ENCODE measurements at regions not wholly inside any gene's neighbourhood (a gene's known extent, or its start where the extent isn't known, plus 50 kb on each side); places are given as distances from the start of the nearest gene placed in this dataset.

DNA sequence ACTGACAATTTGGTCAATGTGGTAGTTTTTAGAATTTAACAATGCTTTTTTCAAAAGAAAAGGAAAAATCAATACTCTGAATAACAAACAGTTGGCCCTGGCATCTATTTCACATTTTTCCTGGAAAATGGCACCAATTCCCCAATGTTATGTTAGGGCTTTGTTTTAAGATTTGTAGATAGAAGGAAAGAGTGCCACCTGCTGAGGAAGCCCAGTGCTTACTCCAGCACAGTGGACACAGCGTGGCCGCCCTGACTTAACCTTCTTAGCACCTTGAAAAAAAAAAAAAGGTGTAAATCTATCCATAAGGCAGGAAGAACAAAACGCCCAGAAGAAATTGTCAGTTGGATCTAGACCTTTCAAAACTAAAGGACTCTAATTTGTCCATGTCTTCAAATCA, 110.7 kb upstream of the CNTN4 start:
- H3K4me3 ChIP-seq (ENCODE audit: low read length) = no peak overlapping the region
- TF ChIP-seq, protein P1, sequence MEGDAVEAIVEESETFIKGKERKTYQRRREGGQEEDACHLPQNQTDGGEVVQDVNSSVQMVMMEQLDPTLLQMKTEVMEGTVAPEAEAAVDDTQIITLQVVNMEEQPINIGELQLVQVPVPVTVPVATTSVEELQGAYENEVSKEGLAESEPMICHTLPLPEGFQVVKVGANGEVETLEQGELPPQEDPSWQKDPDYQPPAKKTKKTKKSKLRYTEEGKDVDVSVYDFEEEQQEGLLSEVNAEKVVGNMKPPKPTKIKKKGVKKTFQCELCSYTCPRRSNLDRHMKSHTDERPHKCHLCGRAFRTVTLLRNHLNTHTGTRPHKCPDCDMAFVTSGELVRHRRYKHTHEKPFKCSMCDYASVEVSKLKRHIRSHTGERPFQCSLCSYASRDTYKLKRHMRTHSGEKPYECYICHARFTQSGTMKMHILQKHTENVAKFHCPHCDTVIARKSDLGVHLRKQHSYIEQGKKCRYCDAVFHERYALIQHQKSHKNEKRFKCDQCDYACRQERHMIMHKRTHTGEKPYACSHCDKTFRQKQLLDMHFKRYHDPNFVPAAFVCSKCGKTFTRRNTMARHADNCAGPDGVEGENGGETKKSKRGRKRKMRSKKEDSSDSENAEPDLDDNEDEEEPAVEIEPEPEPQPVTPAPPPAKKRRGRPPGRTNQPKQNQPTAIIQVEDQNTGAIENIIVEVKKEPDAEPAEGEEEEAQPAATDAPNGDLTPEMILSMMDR (IDR thresholded peaks at IDR 0.05; ENCODE audit: insufficient read depth, low read depth, low read length, missing control alignments) = peak; percentile 10
- DNase-seq (ENCODE audit: low read depth) = no peak

DNA sequence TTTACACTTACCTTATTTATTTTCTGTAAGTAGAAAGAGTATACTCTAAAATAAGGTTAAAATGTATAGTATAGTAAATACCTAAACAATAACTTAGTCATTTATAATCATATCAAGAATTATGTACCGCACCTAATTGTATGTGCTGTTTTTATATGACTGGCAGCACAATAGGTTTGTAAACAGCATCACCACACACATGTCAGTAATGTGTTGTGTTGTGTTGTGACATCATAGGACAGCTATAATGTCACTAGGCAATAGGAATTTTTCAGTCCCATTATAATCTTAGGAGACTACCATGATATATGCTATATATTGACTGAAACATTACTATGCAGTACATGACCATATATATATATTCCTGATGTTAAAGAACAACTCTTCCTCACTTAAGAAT, 99.9 kb upstream of the CNTN4 start:
- TF ChIP-seq, protein P1 (IDR thresholded peaks at IDR 0.05; ENCODE audit: insufficient read depth, low read depth, low read length, missing control alignments) = no peak
- no peak overlapping the region for H3K4me3 ChIP-seq (ENCODE audit: low read length)
- DNase-seq (ENCODE audit: low read depth) = no peak

DNA sequence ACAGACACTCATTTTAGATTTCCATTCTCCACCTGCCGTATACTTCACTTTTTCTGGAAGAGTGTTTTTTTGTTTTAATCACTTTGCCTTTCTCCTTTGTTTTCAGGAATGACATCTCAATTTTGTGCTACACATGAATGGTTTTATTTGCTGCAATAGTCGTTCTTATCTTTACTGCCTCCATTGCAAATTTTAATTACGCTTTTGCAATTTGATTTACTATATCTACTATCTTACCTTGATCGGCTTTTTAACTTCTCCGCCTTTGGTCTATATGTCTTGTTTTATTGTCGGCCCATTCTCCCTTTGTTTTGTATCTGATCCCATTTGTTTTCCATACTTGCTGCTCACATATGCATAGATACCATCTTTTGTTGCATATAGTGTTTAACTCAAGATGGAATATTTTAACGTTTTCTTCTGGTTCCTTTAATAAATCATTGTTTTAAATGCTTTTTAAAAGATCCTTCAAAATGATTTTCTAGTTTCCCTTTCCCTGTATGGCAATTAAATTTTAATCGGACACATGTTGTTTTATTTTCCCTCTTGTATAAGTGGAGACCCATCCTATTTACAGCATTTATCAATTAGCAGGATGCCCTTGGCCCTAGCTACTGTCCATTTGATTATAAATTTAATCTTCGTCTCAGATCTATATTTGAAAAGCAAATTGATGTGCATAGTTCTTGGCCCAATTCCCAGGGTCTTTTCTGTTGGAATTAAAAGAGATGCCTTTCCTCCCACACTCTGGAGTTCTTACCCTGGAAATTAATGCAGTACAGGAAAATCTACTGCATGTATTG, 97.2 kb upstream of the CNTN4 start:
- TF ChIP-seq, protein P1 (IDR thresholded peaks at IDR 0.05; ENCODE audit: insufficient read depth, low read depth, low read length, missing control alignments) = no peak
- DNase-seq (ENCODE audit: low read depth) = no peak
- H3K4me3 ChIP-seq (ENCODE audit: low read length) = no peak overlapping the region

DNA sequence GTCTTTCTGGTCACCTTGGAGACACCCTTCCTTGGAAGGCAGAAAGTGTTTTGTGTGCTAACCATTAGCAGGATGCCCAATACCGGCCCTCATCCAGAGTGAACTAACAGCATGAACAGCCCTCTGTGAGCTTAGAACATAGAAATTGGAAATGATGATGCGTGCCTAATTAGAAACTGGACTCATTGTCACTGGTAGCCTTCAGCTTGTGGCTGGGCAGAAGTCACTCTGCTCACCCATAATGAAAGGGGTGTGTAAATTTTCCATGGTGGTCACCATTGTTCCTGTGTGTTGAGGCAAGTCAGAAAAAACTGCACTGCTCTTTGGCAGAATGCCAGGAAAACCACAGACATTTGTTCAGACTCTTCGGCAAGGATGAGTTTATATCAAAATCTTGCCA, 74.7 kb upstream of the CNTN4 start:
- DNase-seq (ENCODE audit: low read depth) = no peak

DNA sequence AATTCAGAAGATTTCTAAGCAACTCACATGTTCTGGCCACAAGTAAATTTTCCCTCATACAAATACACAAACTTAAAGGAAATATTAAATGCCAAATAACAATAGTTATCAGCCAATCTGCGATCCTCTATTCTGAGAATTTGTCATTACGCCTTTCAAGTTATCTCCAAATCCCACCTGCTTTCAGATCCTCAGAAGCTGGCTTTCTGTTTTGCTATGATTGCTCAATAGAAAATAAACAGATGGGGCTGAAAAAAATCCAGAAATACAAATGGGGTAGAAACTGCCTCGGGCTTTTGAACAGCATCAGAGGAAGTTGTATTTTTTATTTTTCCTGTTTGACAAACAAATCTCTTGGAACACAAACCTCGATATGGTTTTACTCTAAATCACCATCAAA, 74.0 kb upstream of the CNTN4 start:
- TF ChIP-seq, protein P1 (IDR thresholded peaks at IDR 0.05; ENCODE audit: insufficient read depth, low read depth, low read length, missing control alignments) = no peak
- no peak overlapping the region for H3K4me3 ChIP-seq (ENCODE audit: low read length)
- DNase-seq (ENCODE audit: low read depth) = no peak

More for the DNA sequence above, 74.7 kb upstream of the CNTN4 start:
- H3K4me3 ChIP-seq (ENCODE audit: low read length) = no peak overlapping the region
- TF ChIP-seq, protein P1 (IDR thresholded peaks at IDR 0.05; ENCODE audit: insufficient read depth, low read depth, low read length, missing control alignments) = no peak

DNA sequence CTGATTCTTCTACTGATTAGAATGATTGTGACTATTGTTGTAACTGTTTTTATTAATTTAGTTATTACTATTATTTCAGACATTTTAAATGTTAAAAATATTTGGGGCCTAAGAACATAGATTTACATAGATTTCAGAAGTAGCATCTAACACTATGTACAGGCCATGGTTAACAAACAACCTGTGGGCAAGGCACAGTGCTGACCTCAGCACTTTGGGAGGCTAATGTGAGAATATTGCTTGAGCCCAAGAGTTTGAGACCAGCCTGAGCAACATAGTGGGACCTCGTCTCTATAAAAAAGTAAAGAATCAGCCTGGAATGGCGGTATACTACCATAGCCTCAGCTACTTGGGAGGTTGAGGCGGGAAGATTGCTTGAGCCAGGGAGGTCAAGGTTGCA, 69.1 kb upstream of the CNTN4 start:
- H3K4me3 ChIP-seq (ENCODE audit: low read length) = no peak overlapping the region
- TF ChIP-seq, protein P1 (IDR thresholded peaks at IDR 0.05; ENCODE audit: insufficient read depth, low read depth, low read length, missing control alignments) = no peak

DNA sequence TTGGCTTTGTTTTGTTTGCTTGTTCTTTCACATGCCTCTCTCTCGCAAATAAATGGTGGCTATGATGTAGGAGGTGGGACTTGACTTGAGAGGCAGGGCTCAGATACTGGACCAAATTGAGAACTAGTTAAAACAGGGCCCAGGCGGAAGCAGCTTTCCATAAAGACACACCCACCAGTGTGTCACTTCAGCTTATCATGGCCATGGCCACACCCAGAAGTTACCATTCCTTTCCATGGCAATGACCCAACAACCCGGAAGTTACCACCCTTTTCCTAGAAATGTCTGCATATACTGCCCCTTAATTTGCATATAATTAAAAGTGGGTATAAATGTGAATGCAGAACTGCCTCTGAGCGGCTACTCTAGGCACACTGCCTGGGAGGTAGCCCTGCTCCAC, 62.6 kb upstream of the CNTN4 start:
- no peak overlapping the region for H3K4me3 ChIP-seq (ENCODE audit: low read length)
- TF ChIP-seq, protein P1 (IDR thresholded peaks at IDR 0.05; ENCODE audit: insufficient read depth, low read depth, low read length, missing control alignments) = no peak

More for the DNA sequence above, 69.1 kb upstream of the CNTN4 start:
- DNase-seq (ENCODE audit: low read depth) = no peak

More for the DNA sequence above, 62.6 kb upstream of the CNTN4 start:
- DNase-seq (ENCODE audit: low read depth) = no peak
